Neural progenitor cell (in vitro differentiated cells): ENCODE measurements at regions not wholly inside any gene's neighbourhood (a gene's known extent, or its start where the extent isn't known, plus 50 kb on each side); places are given as distances from the start of the nearest gene placed in this dataset.

Experiments
- DNase-seq: peaks from one replicate; pipeline ENCODE4 v3.0.0-alpha.2; 2016; ENCODE audit warnings: low spot score
- H2AFZ ChIP-seq: fragments of 200-600 bp; sonication (generic); replicated peaks from 2 replicates; pipeline ENCODE4 v1.6.1; 2016; ENCODE audit warnings: antibody characterized with exemption
- H3F3A ChIP-seq: fragments of 200-600 bp; sonication (generic); 2 replicates; pipeline ENCODE4 v1.6.1; 2016; ENCODE audit warnings: antibody characterized with exemption, low read depth
- H3K27ac ChIP-seq: fragments of 200-600 bp; sonication (generic); 2 replicates; pipeline ENCODE4 v1.5.1; 2016; ENCODE audit warnings: mild to moderate bottlenecking
- H3K27me3 ChIP-seq: fragments of 200-600 bp; sonication (generic); 2 replicates; pipeline ENCODE4 v1.6.1; 2016; ENCODE audit warnings: mild to moderate bottlenecking, moderate library complexity
- H3K36me3 ChIP-seq: fragments of 200-600 bp; sonication (generic); 2 replicates; pipeline ENCODE4 v1.5.1; 2016
- H3K4me1 ChIP-seq: fragments of 200-600 bp; sonication (generic); 2 replicates; pipeline ENCODE4 v1.6.1; 2016; ENCODE audit warnings: mixed run types
- H3K4me2 ChIP-seq: fragments of 200-600 bp; sonication (generic); 2 replicates; pipeline ENCODE4 v1.6.1; 2016
- H3K4me3 ChIP-seq: fragments of 200-600 bp; sonication (generic); 2 replicates; pipeline ENCODE4 v1.5.1; 2016
- H3K79me2 ChIP-seq: fragments of 200-600 bp; sonication (generic); 2 replicates; pipeline ENCODE4 v1.6.1; 2016; ENCODE audit warnings: low read depth
- H3K9ac ChIP-seq: fragments of 200-600 bp; sonication (generic); 2 replicates; pipeline ENCODE4 v1.6.1; 2016
- H3K9me3 ChIP-seq: fragments of 200-600 bp; sonication (generic); 2 replicates; pipeline ENCODE4 v1.5.1; 2016; ENCODE audit warnings: low read depth
- H4K20me1 ChIP-seq: fragments of 200-600 bp; sonication (generic); 2 replicates; pipeline ENCODE4 v1.6.1; 2016; ENCODE audit warnings: low read depth
- H3K27ac Mint-ChIP-seq: 3 replicates; pipeline ENCODE4 v1.8.0; 2021; ENCODE audit warnings: mixed read lengths
- H3K27me3 Mint-ChIP-seq: 2 replicates; pipeline ENCODE4 v1.8.0; 2022; ENCODE audit warnings: low read depth, mild to moderate bottlenecking, inconsistent platforms, moderate library complexity, mixed read lengths; ENCODE audit not compliant: insufficient read depth
- H3K36me3 Mint-ChIP-seq: 3 replicates; pipeline ENCODE4 v1.8.0; 2021; ENCODE audit warnings: mixed read lengths
- H3K4me1 Mint-ChIP-seq: 3 replicates; pipeline ENCODE4 v1.8.0; 2021; ENCODE audit warnings: mixed read lengths
- H3K4me3 Mint-ChIP-seq: 3 replicates; pipeline ENCODE4 v1.8.0; 2021; ENCODE audit warnings: mild to moderate bottlenecking, moderate library complexity, mixed read lengths
- H3K9me3 Mint-ChIP-seq: 3 replicates; pipeline ENCODE4 v1.8.0; 2020; ENCODE audit warnings: mixed read lengths
- CTCF ChIP-seq: fragments of 200-600 bp; sonication (generic); IDR thresholded peaks from 2 replicates; pipeline ENCODE4 v1.5.1; 2017; ENCODE audit warnings: antibody characterized with exemption, mild to moderate bottlenecking
- EZH2 ChIP-seq: fragments of 200-600 bp; sonication (generic); IDR thresholded peaks from 2 replicates; pipeline ENCODE4 v1.6.1; 2017; ENCODE audit warnings: antibody characterized with exemption, mild to moderate bottlenecking, moderate library complexity
- EZH2phosphoT487 ChIP-seq: fragments of 200-600 bp; sonication (generic); IDR thresholded peaks from 2 replicates; pipeline ENCODE4 v1.6.1; 2017; ENCODE audit warnings: antibody characterized with exemption

GRCh38 chr22:27644566-27644965 lies 157.0 kb downstream of the MN1 start:
- DNase-seq = no peak
- H3K36me3 Mint-ChIP-seq = no peaks in the 10 kb centered on the region
- Histone ChIP-seq H3F3A (peaks cover 34% of the 10 kb centered on the region), H3K4me2 (no peak overlapping the region), H3K36me3 (no peaks in the 10 kb centered on the region), H3K27me3 (no peaks in the 10 kb centered on the region), H3K4me3 (no peak overlapping the region), H4K20me1 (no peaks in the 10 kb centered on the region), H2AFZ (no peak overlapping the region), H3K4me1 (peaks cover 37% of the 10 kb centered on the region), H3K79me2 (no peaks in the 10 kb centered on the region), H3K27ac (no peak overlapping the region), H3K9me3 (no peaks in the 10 kb centered on the region), H3K9ac (no peak overlapping the region)
- H3K27ac Mint-ChIP-seq = no peak overlapping the region
- no peak for TF ChIP-seq CTCF
- TF ChIP-seq EZH2phosphoT487 = no peak
- no peak for TF ChIP-seq EZH2
- no peaks in the 10 kb centered on the region for H3K9me3 Mint-ChIP-seq
- H3K4me1 Mint-ChIP-seq = peaks cover 41% of the 10 kb centered on the region
- H3K27me3 Mint-ChIP-seq = peaks cover 20% of the 10 kb centered on the region
- no peak overlapping the region for H3K4me3 Mint-ChIP-seq

GRCh38 chr22:27647540-27647939 lies 154.0 kb downstream of the MN1 start:
- H3K4me1 ChIP-seq = peaks cover 25% of the 10 kb centered on the region
- H3K27me3 ChIP-seq = no peaks in the 10 kb centered on the region
- peaks cover 12% of the 10 kb centered on the region for H3F3A ChIP-seq
- H3K36me3 ChIP-seq = no peaks in the 10 kb centered on the region
- no peak for DNase-seq
- peaks cover 27% of the 10 kb centered on the region for H3K27me3 Mint-ChIP-seq
- no peak overlapping the region for H3K4me3 Mint-ChIP-seq
- H3K36me3 Mint-ChIP-seq = no peaks in the 10 kb centered on the region
- no peak overlapping the region for H3K27ac Mint-ChIP-seq
- H3K4me1 Mint-ChIP-seq = peaks cover 28% of the 10 kb centered on the region
- peak overlapping the region; percentile 3 for H2AFZ ChIP-seq
- no peak overlapping the region for H3K4me3 ChIP-seq
- no peak overlapping the region for H3K4me2 ChIP-seq
- H3K79me2 ChIP-seq = no peaks in the 10 kb centered on the region
- H3K9me3 ChIP-seq = no peaks in the 10 kb centered on the region
- no peak overlapping the region for H3K27ac ChIP-seq
- no peaks in the 10 kb centered on the region for H3K9me3 Mint-ChIP-seq
- TF ChIP-seq EZH2 (no peak), CTCF (no peak), EZH2phosphoT487 (no peak)
- H4K20me1 ChIP-seq = no peaks in the 10 kb centered on the region
- H3K9ac ChIP-seq = no peak overlapping the region

GRCh38 chr22:27648074-27648473 lies 153.5 kb downstream of the MN1 start:
- TF ChIP-seq EZH2phosphoT487 = no peak
- Histone ChIP-seq H3K4me1 (peaks cover 19% of the 10 kb centered on the region), H4K20me1 (no peaks in the 10 kb centered on the region), H3K9me3 (no peaks in the 10 kb centered on the region), H3F3A (peaks cover 7% of the 10 kb centered on the region), H3K36me3 (no peaks in the 10 kb centered on the region), H3K4me3 (no peak overlapping the region), H3K9ac (no peak overlapping the region), H3K27me3 (no peaks in the 10 kb centered on the region), H3K79me2 (no peaks in the 10 kb centered on the region), H3K27ac (no peak overlapping the region), H2AFZ (peak overlapping the region; percentile 3), H3K4me2 (no peak overlapping the region)
- no peak for DNase-seq
- Mint-ChIP-seq H3K27me3 (peaks cover 27% of the 10 kb centered on the region), H3K36me3 (no peaks in the 10 kb centered on the region), H3K4me1 (peaks cover 23% of the 10 kb centered on the region), H3K4me3 (no peak overlapping the region), H3K9me3 (no peaks in the 10 kb centered on the region), H3K27ac (no peak overlapping the region)

GRCh38 chr22:27648853-27649252 lies 152.7 kb downstream of the MN1 start:
- H3K4me1 ChIP-seq = peaks cover 19% of the 10 kb centered on the region
- H3K79me2 ChIP-seq = no peaks in the 10 kb centered on the region
- H3K9me3 Mint-ChIP-seq = no peaks in the 10 kb centered on the region
- H2AFZ ChIP-seq = no peak overlapping the region
- peaks cover 7% of the 10 kb centered on the region for H3F3A ChIP-seq
- no peak overlapping the region for H3K4me3 Mint-ChIP-seq
- DNase-seq = no peak
- H3K9me3 ChIP-seq = no peaks in the 10 kb centered on the region
- no peaks in the 10 kb centered on the region for H3K36me3 ChIP-seq
- H4K20me1 ChIP-seq = no peaks in the 10 kb centered on the region
- H3K4me1 Mint-ChIP-seq = peaks cover 16% of the 10 kb centered on the region
- peaks cover 25% of the 10 kb centered on the region for H3K27me3 Mint-ChIP-seq
- TF ChIP-seq EZH2phosphoT487 = no peak
- TF ChIP-seq EZH2 = no peak
- no peak for TF ChIP-seq CTCF
- H3K27ac ChIP-seq = no peak overlapping the region
- no peak overlapping the region for H3K9ac ChIP-seq
- H3K36me3 Mint-ChIP-seq = no peaks in the 10 kb centered on the region
- no peak overlapping the region for H3K4me3 ChIP-seq
- no peak overlapping the region for H3K4me2 ChIP-seq
- peak overlapping the region; percentile 1 for H3K27ac Mint-ChIP-seq
- no peaks in the 10 kb centered on the region for H3K27me3 ChIP-seq
